Smooth muscle cell (in vitro differentiated cells): ENCODE measurements at regions not wholly inside any gene's neighbourhood (a gene's known extent, or its start where the extent isn't known, plus 50 kb on each side); places are given as distances from the start of the nearest gene placed in this dataset.
A peak's percentile ranks its signal among the peaks of the same experiment; 100 is the strongest.

Experiments used
- DNase-seq: peaks from one replicate; lab custom pipeline; 2025; ENCODE audit not compliant: unreplicated experiment; lab: John Stamatoyannopoulos, UW
- H2AFZ ChIP-seq: fragments of 200-600 bp; sonication (generic); 2 replicates; pipeline ENCODE4 v1.6.0; 2016; ENCODE audit warnings: antibody characterized with exemption, low read depth, mild to moderate bottlenecking
- H3F3A ChIP-seq: fragments of 200-600 bp; sonication (generic); 2 replicates; pipeline ENCODE4 v1.6.0; 2017; ENCODE audit warnings: antibody characterized with exemption, low read depth
- H3K27ac ChIP-seq: fragments of 200-600 bp; sonication (generic); 2 replicates; pipeline ENCODE4 v1.5.1; 2016; ENCODE audit warnings: low read depth, mild to moderate bottlenecking
- H3K27me3 ChIP-seq: fragments of 200-600 bp; sonication (generic); 2 replicates; pipeline ENCODE4 v1.6.1; 2016; ENCODE audit warnings: low read depth, mild to moderate bottlenecking
- H3K36me3 ChIP-seq: fragments of 200-600 bp; sonication (generic); 2 replicates; pipeline ENCODE4 v1.5.1; 2016; ENCODE audit warnings: low read depth
- H3K4me1 ChIP-seq: fragments of 200-600 bp; sonication (generic); 2 replicates; pipeline ENCODE4 v1.5.1; 2016; ENCODE audit warnings: low read depth
- H3K4me2 ChIP-seq: fragments of 200-600 bp; sonication (generic); 2 replicates; pipeline ENCODE4 v1.6.0; 2016; ENCODE audit warnings: mild to moderate bottlenecking
- H3K4me3 ChIP-seq: fragments of 200-600 bp; sonication (generic); 2 replicates; pipeline ENCODE4 v1.5.1; 2016; ENCODE audit warnings: mild to moderate bottlenecking
- H3K79me2 ChIP-seq: fragments of 200-600 bp; sonication (generic); 2 replicates; pipeline ENCODE4 v1.6.0; 2016; ENCODE audit warnings: low read depth, mild to moderate bottlenecking
- H3K9ac ChIP-seq: fragments of 200-600 bp; sonication (generic); 2 replicates; pipeline ENCODE4 v1.6.0; 2016; ENCODE audit warnings: low read depth
- H3K9me3 ChIP-seq: fragments of 200-600 bp; sonication (generic); replicated peaks from 2 replicates; pipeline ENCODE4 v1.5.1; 2016; ENCODE audit warnings: low read depth
- H4K20me1 ChIP-seq: fragments of 200-600 bp; sonication (generic); 2 replicates; pipeline ENCODE4 v1.6.0; 2016; ENCODE audit warnings: low read depth
- WGBS: methylation state at CpG from one replicate; pipeline ENCODE4 v1.1.7; 2016; ENCODE audit warnings: low lambda C conversion rate; 5-methylcytosine and 5-hydroxymethylcytosine counted together
- TF ChIP-seq, protein P1 (sequence below): fragments of 200-600 bp; sonication (generic); IDR thresholded peaks from 2 replicates; pipeline ENCODE4 v1.5.1; 2017; ENCODE audit warnings: borderline replicate concordance, mild to moderate bottlenecking, antibody characterized with exemption; ENCODE audit not compliant: insufficient read depth, poor library complexity, severe bottlenecking

GRCh38 chr11:42620796-42621195 is 691.0 kb upstream of the API5 start:
- no peak for DNase-seq
- Histone ChIP-seq H3K4me1 (peaks cover 10% of the 10 kb centered on the region), H3K4me2 (no peak overlapping the region), H3K36me3 (no peaks in the 10 kb centered on the region), H4K20me1 (no peaks in the 10 kb centered on the region), H3K4me3 (no peak overlapping the region), H3K9me3 (no peaks in the 10 kb centered on the region), H3K79me2 (no peaks in the 10 kb centered on the region), H3K27ac (no peak overlapping the region), H3K9ac (no peak overlapping the region), H3K27me3 (no peaks in the 10 kb centered on the region), H2AFZ (no peak overlapping the region), H3F3A (peaks cover 5% of the 10 kb centered on the region)
- WGBS: 90% methylated on average over 2 of the region's 2 CpGs
- TF ChIP-seq, protein P1, sequence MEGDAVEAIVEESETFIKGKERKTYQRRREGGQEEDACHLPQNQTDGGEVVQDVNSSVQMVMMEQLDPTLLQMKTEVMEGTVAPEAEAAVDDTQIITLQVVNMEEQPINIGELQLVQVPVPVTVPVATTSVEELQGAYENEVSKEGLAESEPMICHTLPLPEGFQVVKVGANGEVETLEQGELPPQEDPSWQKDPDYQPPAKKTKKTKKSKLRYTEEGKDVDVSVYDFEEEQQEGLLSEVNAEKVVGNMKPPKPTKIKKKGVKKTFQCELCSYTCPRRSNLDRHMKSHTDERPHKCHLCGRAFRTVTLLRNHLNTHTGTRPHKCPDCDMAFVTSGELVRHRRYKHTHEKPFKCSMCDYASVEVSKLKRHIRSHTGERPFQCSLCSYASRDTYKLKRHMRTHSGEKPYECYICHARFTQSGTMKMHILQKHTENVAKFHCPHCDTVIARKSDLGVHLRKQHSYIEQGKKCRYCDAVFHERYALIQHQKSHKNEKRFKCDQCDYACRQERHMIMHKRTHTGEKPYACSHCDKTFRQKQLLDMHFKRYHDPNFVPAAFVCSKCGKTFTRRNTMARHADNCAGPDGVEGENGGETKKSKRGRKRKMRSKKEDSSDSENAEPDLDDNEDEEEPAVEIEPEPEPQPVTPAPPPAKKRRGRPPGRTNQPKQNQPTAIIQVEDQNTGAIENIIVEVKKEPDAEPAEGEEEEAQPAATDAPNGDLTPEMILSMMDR: no peak

GRCh38 chr11:42625757-42626665 is 685.8 kb upstream of the API5 start:
- H3K27me3 ChIP-seq: no peaks in the 10 kb centered on the region
- no peak for DNase-seq
- peak overlapping the region; percentile 55 for H3K4me2 ChIP-seq
- H3K9me3 ChIP-seq: no peaks in the 10 kb centered on the region
- no peaks in the 10 kb centered on the region for H3K79me2 ChIP-seq
- peaks cover 10% of the 10 kb centered on the region for H3K4me1 ChIP-seq
- no peak overlapping the region for H3K27ac ChIP-seq
- WGBS: 48% methylated on average over 9 of the region's 9 CpGs
- peaks cover 5% of the 10 kb centered on the region for H3F3A ChIP-seq
- H3K36me3 ChIP-seq: no peaks in the 10 kb centered on the region
- peak overlapping the region; percentile 55 for H2AFZ ChIP-seq
- no peak overlapping the region for H3K9ac ChIP-seq
- TF ChIP-seq, protein P1: no peak
- H4K20me1 ChIP-seq: no peaks in the 10 kb centered on the region
- no peak overlapping the region for H3K4me3 ChIP-seq

- H3K27ac ChIP-seq: no peak overlapping the region
- H3K4me2 ChIP-seq: no peak overlapping the region
- no peaks in the 10 kb centered on the region for H3K9me3 ChIP-seq
- H3K4me1 ChIP-seq: no peaks in the 10 kb centered on the region
- no peak overlapping the region for H3K9ac ChIP-seq
- WGBS: 43% methylated on average over 2 of the region's 2 CpGs
- H3K4me3 ChIP-seq: no peak overlapping the region
- no peaks in the 10 kb centered on the region for H3K27me3 ChIP-seq
- H3K79me2 ChIP-seq: no peaks in the 10 kb centered on the region
- no peaks in the 10 kb centered on the region for H3F3A ChIP-seq
- no peaks in the 10 kb centered on the region for H3K36me3 ChIP-seq
- DNase-seq: no peak
- TF ChIP-seq, protein P1: peak; percentile 42
- H2AFZ ChIP-seq: no peak overlapping the region
- no peaks in the 10 kb centered on the region for H4K20me1 ChIP-seq
Observed at GRCh38 chr11:42631220-42631843, 680.5 kb upstream of the API5 start.
